B cell (primary cell): ENCODE measurements at regions not wholly inside any gene's neighbourhood (a gene's known extent, or its start where the extent isn't known, plus 50 kb on each side); places are given as distances from the start of the nearest gene placed in this dataset.

ENCODE experiments used
- ATAC-seq: fragments of 200-7000 bp; cut with Tn5 transposase; one replicate; pipeline ENCODE4 v1.10.0; 2021; ENCODE audit warnings: low read depth, mild to moderate bottlenecking, moderate number of reproducible peaks, moderate library complexity
- CTCF ChIA-PET: fragments of 350-600 bp; sonication (Branson Sonifier 250); formaldehyde crosslinking; loops from one replicate; lab custom pipeline; 2021; ENCODE audit warnings: antibody characterized with exemption, inconsistent platforms; lab: Charles Lee
- POLR2A ChIA-PET: fragments of 350-600 bp; sonication (Branson Sonifier 250); formaldehyde crosslinking; loops from one replicate; lab custom pipeline; 2021; ENCODE audit warnings: antibody characterized with exemption; lab: Charles Lee
- DNase-seq: peaks from one replicate; pipeline ENCODE4 v3.0.0; 2013
- H2AFZ ChIP-seq: 2 replicates; pipeline ENCODE4 v1.6.1; 2012; ENCODE audit warnings: mild to moderate bottlenecking, low read depth, low read length; ENCODE audit not compliant: insufficient read depth, poor library complexity, severe bottlenecking
- H3K27ac ChIP-seq, 2 donors: 1 replicate in 1 of 2; 2 replicates in 1 of 2; pipeline ENCODE4 v1.5.1; 2012 to 2013; ENCODE audit warnings: low read length in 2 of 2, mild to moderate bottlenecking in 2 of 2, moderate library complexity in 1 of 2
- H3K27me3 ChIP-seq, 4 experiments: fragments of 200-600 bp in 1 of 4; sonication (generic) in 1 of 4; replicated peaks in 1 of 4; 1 replicate in 2 of 4; 2 replicates in 2 of 4; pipeline versions ENCODE4 v1.6.1 to v1.7.0; 2013 to 2016; ENCODE audit warnings: low read length in 3 of 4, mild to moderate bottlenecking in 2 of 4, mixed read lengths in 1 of 4, moderate library complexity in 1 of 4; ENCODE audit not compliant: insufficient read depth in 4 of 4, control insufficient read depth in 3 of 4; ENCODE audit errors: control extremely low read depth in 1 of 4
- H3K36me3 ChIP-seq, 2 experiments: replicated peaks in 1 of 2; 1 replicate in 1 of 2; 2 replicates in 1 of 2; pipeline versions ENCODE4 v1.6.1 to v1.7.1; 2013; ENCODE audit warnings: low read length in 1 of 2; ENCODE audit not compliant: insufficient read depth in 2 of 2, control insufficient read depth in 1 of 2; ENCODE audit errors: control extremely low read depth in 1 of 2, extremely low read depth in 1 of 2
- H3K4me1 ChIP-seq, 2 donors: fragments of 200-600 bp in 1 of 2; sonication (generic) in 1 of 2; 1 replicate in 1 of 2; 2 replicates in 1 of 2; pipeline versions ENCODE4 v1.5.1 to v1.6.1; 2013 to 2017; ENCODE audit warnings: low read length in 2 of 2; ENCODE audit not compliant: control insufficient read depth in 2 of 2, insufficient read depth in 2 of 2
- H3K4me2 ChIP-seq: replicated peaks from 2 replicates; pipeline ENCODE3; 2012; ENCODE audit warnings: mild to moderate bottlenecking, low read depth, low read length; ENCODE audit not compliant: poor library complexity, severe bottlenecking
- H3K4me3 ChIP-seq, 5 experiments: fragments of 200-600 bp in 1 of 5; sonication (generic) in 1 of 5; 1 replicate in 3 of 5; 2 replicates in 2 of 5; pipeline versions ENCODE4 v1.5.1 to v1.7.0; 2011 to 2016; ENCODE audit warnings: low read length in 4 of 5, mild to moderate bottlenecking in 4 of 5, low read depth in 2 of 5, control low read depth in 1 of 5, moderate library complexity in 1 of 5; ENCODE audit not compliant: insufficient read depth in 1 of 5; ENCODE audit errors: control extremely low read depth in 1 of 5, extremely low read depth in 1 of 5
- H3K79me2 ChIP-seq: fragments of 200-600 bp; sonication (generic); one replicate; pipeline ENCODE4 v1.6.0; 2016; ENCODE audit warnings: low read length; ENCODE audit not compliant: control insufficient read depth, insufficient read depth
- H3K9ac ChIP-seq: fragments of 200-600 bp; sonication (generic); 2 replicates; pipeline ENCODE4 v1.6.1; 2017; ENCODE audit warnings: mild to moderate bottlenecking, low read length, moderate library complexity
- H3K9me3 ChIP-seq, 3 donors: one replicate each; pipeline versions ENCODE4 v1.6.1 to v1.7.1; 2013; ENCODE audit warnings: low read length in 2 of 3; ENCODE audit not compliant: control insufficient read depth in 2 of 3, insufficient read depth in 1 of 3; ENCODE audit errors: control extremely low read depth in 1 of 3
- H4K20me1 ChIP-seq: 2 replicates; pipeline ENCODE4 v1.6.0; 2012; ENCODE audit warnings: mild to moderate bottlenecking, low read length; ENCODE audit not compliant: insufficient read depth, control insufficient read depth, poor library complexity, severe bottlenecking
- H3K27ac Mint-ChIP-seq: one replicate; pipeline ENCODE4 v1.8.0; 2021; ENCODE audit warnings: mixed read lengths
- H3K27me3 Mint-ChIP-seq: one replicate; pipeline ENCODE4 v1.8.0; 2021; ENCODE audit warnings: mixed read lengths
- H3K4me1 Mint-ChIP-seq: one replicate; pipeline ENCODE4 v1.8.0; 2021; ENCODE audit warnings: mixed read lengths
- H3K4me3 Mint-ChIP-seq: one replicate; pipeline ENCODE4 v1.8.0; 2021; ENCODE audit warnings: mixed read lengths
- H3K9me3 Mint-ChIP-seq: one replicate; pipeline ENCODE4 v1.8.0; 2022; ENCODE audit warnings: mixed read lengths; ENCODE audit not compliant: insufficient read depth
- CTCF ChIP-seq: fragments of 200-600 bp; IDR thresholded peaks from one replicate; pipeline ENCODE4 v1.8.0; 2022; ENCODE audit warnings: antibody characterized with exemption, mild to moderate bottlenecking
- EZH2 ChIP-seq: IDR thresholded peaks from 2 replicates; pipeline ENCODE4 v1.6.1; 2012; ENCODE audit warnings: borderline replicate concordance, low read depth, mild to moderate bottlenecking, moderate library complexity, low read length; ENCODE audit not compliant: insufficient read depth, poor library complexity, severe bottlenecking
- WGBS: methylation state at CpG from one replicate; pipeline ENCODE4 v1.1.5; 2013; ENCODE audit warnings: missing lambda C conversion rate; ENCODE audit not compliant: insufficient coverage; 5-methylcytosine and 5-hydroxymethylcytosine counted together
- intact Hi-C: fragments of 100-400 bp; cut with micrococcal nuclease; formaldehyde crosslinking; loops from one replicate; pipeline ENCODE4 v1.10.0; 2022

- Mint-ChIP-seq H3K9me3 (no peaks in the 10 kb centered on the region), H3K27me3 (peaks cover under 1% of the 10 kb centered on the region), H3K4me1 (no peaks in the 10 kb centered on the region), H3K27ac (no peak overlapping the region), H3K4me3 (no peak overlapping the region)
- H4K20me1 ChIP-seq: no peaks in the 10 kb centered on the region
- no peak overlapping the region for H3K4me2 ChIP-seq
- DNase-seq: no peak
- no peaks in the 10 kb centered on the region for H3K27me3 ChIP-seq
- H3K4me1 ChIP-seq: no peaks in the 10 kb centered on the region
- no peak overlapping the region for H3K9ac ChIP-seq
- POLR2A ChIA-PET: no interaction called here
- TF ChIP-seq EZH2: no peak
- no peak for TF ChIP-seq CTCF
- no peak overlapping the region for H3K27ac ChIP-seq
- no peaks in the 10 kb centered on the region for H3K79me2 ChIP-seq
- 92% methylated on average over 6 of the region's 6 CpGs for WGBS
- no peak overlapping the region for H3K4me3 ChIP-seq
- CTCF ChIA-PET: no interaction called here
- no peaks in the 10 kb centered on the region for H3K36me3 ChIP-seq
- H2AFZ ChIP-seq: no peak overlapping the region
- intact Hi-C loops: no loop called here
- no peak for ATAC-seq
- H3K9me3 ChIP-seq: peaks cover 0 to 22% (median 0%) of the 10 kb centered on the region in 3 donors
Observed at GRCh38 chr5:6221141-6221626, 157.2 kb downstream of the MED10 start.

GRCh38 chr5:6220346-6221088 lies 157.8 kb downstream of the MED10 start:
- Histone ChIP-seq H3K4me3 (no peak overlapping the region), H2AFZ (no peak overlapping the region), H4K20me1 (no peaks in the 10 kb centered on the region), H3K27ac (no peak overlapping the region), H3K4me2 (no peak overlapping the region), H3K4me1 (no peaks in the 10 kb centered on the region), H3K9ac (no peak overlapping the region), H3K36me3 (no peaks in the 10 kb centered on the region), H3K79me2 (no peaks in the 10 kb centered on the region), H3K27me3 (no peaks in the 10 kb centered on the region), H3K9me3 (peaks cover 0 to 26% (median 0%) of the 10 kb centered on the region in 3 donors)
- Mint-ChIP-seq H3K4me3 (no peak overlapping the region), H3K27me3 (peaks cover 3% of the 10 kb centered on the region), H3K27ac (no peak overlapping the region), H3K9me3 (no peaks in the 10 kb centered on the region), H3K4me1 (no peaks in the 10 kb centered on the region)
- POLR2A ChIA-PET: no interaction called here
- CTCF ChIA-PET: no interaction called here
- 53% methylated on average over 7 of the region's 15 CpGs for WGBS
- DNase-seq (no peak), ATAC-seq (no peak)
- TF ChIP-seq EZH2: no peak
- no peak for TF ChIP-seq CTCF
- intact Hi-C loops: no loop called here
